SK-N-SH (cell line): ENCODE measurements at regions not wholly inside any gene's neighbourhood (a gene's known extent, or its start where the extent isn't known, plus 50 kb on each side); places are given as distances from the start of the nearest gene placed in this dataset.

Source experiments
- CTCF ChIA-PET: fragments of 300-600, 350-600 bp; formaldehyde crosslinking; extraction: SDS; loops from one replicate; lab custom pipeline; 2021; lab: Yijun Ruan, JAX
- POLR2A ChIA-PET: fragments of 350-600 bp; sonication (Branson Sonifier 250); formaldehyde crosslinking; extraction: SDS; loops from one replicate; lab custom pipeline; 2020; ENCODE audit warnings: antibody characterized with exemption, inconsistent platforms; lab: Yijun Ruan, JAX
- DNase-seq: peaks from one replicate; pipeline ENCODE4 v3.0.0; 2012
- H2AFZ ChIP-seq: fragments of 200-600 bp; sonication (generic); 2 replicates; pipeline ENCODE4 v1.8.1; 2016; ENCODE audit warnings: antibody characterized with exemption, mild to moderate bottlenecking, low read depth
- H3F3A ChIP-seq: fragments of 200-600 bp; sonication (generic); replicated peaks from 2 replicates; pipeline ENCODE3; 2016; ENCODE audit warnings: antibody characterized with exemption, mild to moderate bottlenecking; ENCODE audit not compliant: insufficient read depth
- H3K27ac ChIP-seq, 2 experiments: fragments of 200-500 bp in 1 of 2; fragments of 200-600 bp in 1 of 2; sonication (Bioruptor generic) in 1 of 2; sonication (generic), shearing (Covaris generic) in 1 of 2; 2 replicates each; pipeline versions ENCODE4 v1.5.1 to v1.6.1; 2014 to 2016; ENCODE audit warnings: low read depth in 2 of 2, inconsistent platforms in 1 of 2, low read length in 1 of 2, mild to moderate bottlenecking in 1 of 2, mixed read lengths in 1 of 2
- H3K27me3 ChIP-seq: fragments of 200-600 bp; sonication (generic), shearing (Covaris generic); 2 replicates; pipeline ENCODE4 v1.6.1; 2016; ENCODE audit warnings: mixed run types; ENCODE audit not compliant: insufficient read depth
- H3K36me3 ChIP-seq, 2 experiments: fragments of 200-500 bp in 1 of 2; fragments of 200-600 bp in 1 of 2; sonication (Bioruptor generic) in 1 of 2; sonication (generic) in 1 of 2; replicated peaks in 1 of 2; 2 replicates each; pipeline versions ENCODE3 to v1.5.1; 2014 to 2016; ENCODE audit warnings: low read length in 1 of 2, mild to moderate bottlenecking in 1 of 2; ENCODE audit not compliant: insufficient read depth in 2 of 2, control insufficient read depth in 1 of 2
- H3K4me1 ChIP-seq, 2 experiments: fragments of 200-500 bp in 1 of 2; fragments of 200-600 bp in 1 of 2; sonication (Bioruptor generic) in 1 of 2; sonication (generic), shearing (Covaris generic) in 1 of 2; 2 replicates each; pipeline versions ENCODE4 v1.5.1 to v1.6.1; 2014 to 2016; ENCODE audit warnings: low read depth in 1 of 2, low read length in 1 of 2, mixed run types in 1 of 2; ENCODE audit not compliant: insufficient read depth in 2 of 2, control insufficient read depth in 1 of 2
- H3K4me2 ChIP-seq: fragments of 200-600 bp; sonication (generic), shearing (Covaris generic); 2 replicates; pipeline ENCODE4 v1.6.1; 2017; ENCODE audit warnings: mixed run types
- H3K4me3 ChIP-seq, 2 experiments: fragments of 200-500 bp in 1 of 2; fragments of 200-600 bp in 1 of 2; sonication (Bioruptor generic) in 1 of 2; sonication (generic), shearing (Covaris generic) in 1 of 2; 2 replicates each; pipeline versions ENCODE4 v1.5.1 to v1.8.1; 2014 to 2016; ENCODE audit warnings: low read depth in 2 of 2, inconsistent platforms in 1 of 2, low read length in 1 of 2, mild to moderate bottlenecking in 1 of 2, mixed read lengths in 1 of 2, moderate library complexity in 1 of 2
- H3K79me2 ChIP-seq: fragments of 200-600 bp; sonication (generic); 2 replicates; pipeline ENCODE4 v1.8.1; 2017; ENCODE audit warnings: mild to moderate bottlenecking; ENCODE audit not compliant: insufficient read depth
- H3K9ac ChIP-seq: fragments of 200-600 bp; sonication (generic); 2 replicates; pipeline ENCODE4 v1.6.1; 2017; ENCODE audit warnings: mixed run types
- H3K9me2 ChIP-seq: fragments of 200-600 bp; sonication (generic); 2 replicates; pipeline ENCODE4 v1.6.1; 2017; ENCODE audit warnings: mixed run types
- H3K9me3 ChIP-seq: fragments of 200-600 bp; sonication (generic); 2 replicates; pipeline ENCODE4 v1.6.1; 2017; ENCODE audit warnings: mixed run types, mild to moderate bottlenecking, moderate library complexity
- H4K20me1 ChIP-seq: fragments of 200-600 bp; sonication (generic); 2 replicates; pipeline ENCODE4 v1.6.1; 2017; ENCODE audit warnings: mild to moderate bottlenecking, mixed run types; ENCODE audit not compliant: insufficient read depth
- ELF1 ChIP-seq: IDR thresholded peaks from 2 replicates; pipeline ENCODE4 v1.4.0; 2012
- GATA2 ChIP-seq: sonication (generic); formaldehyde crosslinking; IDR thresholded peaks from 2 replicates; pipeline ENCODE4 v1.5.0; 2020; ENCODE audit warnings: mild to moderate bottlenecking, missing genetic modification reagents
- JUND ChIP-seq: IDR thresholded peaks from 2 replicates; pipeline ENCODE4 v1.4.0; 2012
- NFIC ChIP-seq: IDR thresholded peaks from 2 replicates; pipeline ENCODE4 v1.4.0; 2012; ENCODE audit warnings: borderline replicate concordance
- RAD21 ChIP-seq: IDR thresholded peaks from 2 replicates; pipeline ENCODE4 v1.6.1; 2012; ENCODE audit warnings: mild to moderate bottlenecking, low read length
- RFX5 ChIP-seq: IDR thresholded peaks from 2 replicates; pipeline ENCODE4 v1.6.1; 2012; ENCODE audit warnings: mild to moderate bottlenecking, improper control_type of control experiment, low read length
- RXRA ChIP-seq: IDR thresholded peaks from 2 replicates; pipeline ENCODE4 v1.4.0; 2012; ENCODE audit warnings: low read depth, mild to moderate bottlenecking, borderline replicate concordance
- SIN3A ChIP-seq: IDR thresholded peaks from 2 replicates; pipeline ENCODE4 v1.6.1; 2012; ENCODE audit warnings: low read depth, mild to moderate bottlenecking, low read length, moderate library complexity, borderline replicate concordance
- TAF1 ChIP-seq: IDR thresholded peaks from 2 replicates; pipeline ENCODE4 v1.6.1; 2012; ENCODE audit warnings: low read depth, mild to moderate bottlenecking, low read length, moderate library complexity, borderline replicate concordance
- WGBS: methylation state at CpG from one replicate; pipeline ENCODE4 v1.1.6; 2017; ENCODE audit warnings: low lambda C conversion rate; 5-methylcytosine and 5-hydroxymethylcytosine counted together
- TF ChIP-seq, protein P1 (sequence below): IDR thresholded peaks from 2 replicates; pipeline ENCODE4 v1.6.1; 2012; ENCODE audit warnings: mild to moderate bottlenecking, low read depth, low read length, moderate library complexity
- TF ChIP-seq, protein P2 (sequence below): IDR thresholded peaks from 2 replicates; pipeline ENCODE4 v1.4.0; 2012; ENCODE audit warnings: low read depth
- TF ChIP-seq, protein P3 (sequence below): IDR thresholded peaks from 2 replicates; pipeline ENCODE4; 2012

DNA sequence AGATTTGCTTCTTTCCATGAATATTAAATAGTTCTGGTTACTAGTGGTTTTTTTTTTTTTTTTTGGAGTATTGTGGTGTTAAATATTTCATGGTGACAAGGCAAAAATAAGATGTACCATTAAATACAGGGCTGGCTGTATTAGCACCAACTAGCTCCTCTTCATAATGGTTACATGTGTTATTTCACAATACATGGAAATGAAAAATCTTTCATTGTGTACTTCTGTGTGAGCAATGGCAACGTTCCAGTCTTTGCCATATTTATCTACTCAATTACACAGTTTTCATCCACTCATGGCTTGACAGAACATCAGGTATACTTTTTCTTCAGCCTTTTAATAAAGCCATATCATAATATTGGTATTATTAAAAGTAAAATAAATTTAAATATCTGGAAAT lies 394.7 kb upstream of the GRM3 start:
- TF ChIP-seq, protein P1, sequence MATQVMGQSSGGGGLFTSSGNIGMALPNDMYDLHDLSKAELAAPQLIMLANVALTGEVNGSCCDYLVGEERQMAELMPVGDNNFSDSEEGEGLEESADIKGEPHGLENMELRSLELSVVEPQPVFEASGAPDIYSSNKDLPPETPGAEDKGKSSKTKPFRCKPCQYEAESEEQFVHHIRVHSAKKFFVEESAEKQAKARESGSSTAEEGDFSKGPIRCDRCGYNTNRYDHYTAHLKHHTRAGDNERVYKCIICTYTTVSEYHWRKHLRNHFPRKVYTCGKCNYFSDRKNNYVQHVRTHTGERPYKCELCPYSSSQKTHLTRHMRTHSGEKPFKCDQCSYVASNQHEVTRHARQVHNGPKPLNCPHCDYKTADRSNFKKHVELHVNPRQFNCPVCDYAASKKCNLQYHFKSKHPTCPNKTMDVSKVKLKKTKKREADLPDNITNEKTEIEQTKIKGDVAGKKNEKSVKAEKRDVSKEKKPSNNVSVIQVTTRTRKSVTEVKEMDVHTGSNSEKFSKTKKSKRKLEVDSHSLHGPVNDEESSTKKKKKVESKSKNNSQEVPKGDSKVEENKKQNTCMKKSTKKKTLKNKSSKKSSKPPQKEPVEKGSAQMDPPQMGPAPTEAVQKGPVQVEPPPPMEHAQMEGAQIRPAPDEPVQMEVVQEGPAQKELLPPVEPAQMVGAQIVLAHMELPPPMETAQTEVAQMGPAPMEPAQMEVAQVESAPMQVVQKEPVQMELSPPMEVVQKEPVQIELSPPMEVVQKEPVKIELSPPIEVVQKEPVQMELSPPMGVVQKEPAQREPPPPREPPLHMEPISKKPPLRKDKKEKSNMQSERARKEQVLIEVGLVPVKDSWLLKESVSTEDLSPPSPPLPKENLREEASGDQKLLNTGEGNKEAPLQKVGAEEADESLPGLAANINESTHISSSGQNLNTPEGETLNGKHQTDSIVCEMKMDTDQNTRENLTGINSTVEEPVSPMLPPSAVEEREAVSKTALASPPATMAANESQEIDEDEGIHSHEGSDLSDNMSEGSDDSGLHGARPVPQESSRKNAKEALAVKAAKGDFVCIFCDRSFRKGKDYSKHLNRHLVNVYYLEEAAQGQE, result no peak
- TF ChIP-seq SIN3A (no peak), TAF1 (no peak), JUND (no peak), NFIC (no peak), RAD21 (no peak), RXRA (no peak), ELF1 (no peak)
- TF ChIP-seq, protein P2, sequence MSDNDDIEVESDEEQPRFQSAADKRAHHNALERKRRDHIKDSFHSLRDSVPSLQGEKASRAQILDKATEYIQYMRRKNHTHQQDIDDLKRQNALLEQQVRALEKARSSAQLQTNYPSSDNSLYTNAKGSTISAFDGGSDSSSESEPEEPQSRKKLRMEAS, result no peak
- WGBS, result 4% methylated on average over 1 of the region's 1 CpG
- H2AFZ ChIP-seq, result no peak overlapping the region
- H3K4me3 ChIP-seq, result no peak overlapping the region
- no peak for DNase-seq
- ChIA-PET CTCF (no interaction called here), POLR2A (no interaction called here)
- no peak overlapping the region for H3K27ac ChIP-seq
- no peak overlapping the region for H3K4me2 ChIP-seq
- no peaks in the 10 kb centered on the region for H3K79me2 ChIP-seq
- no peak overlapping the region for H3K9ac ChIP-seq
- no peaks in the 10 kb centered on the region for H3K27me3 ChIP-seq
- no peaks in the 10 kb centered on the region for H4K20me1 ChIP-seq
- no peaks in the 10 kb centered on the region for H3F3A ChIP-seq
- H3K4me1 ChIP-seq, result no peaks in the 10 kb centered on the region
- no peaks in the 10 kb centered on the region for H3K9me3 ChIP-seq
- no peaks in the 10 kb centered on the region for H3K36me3 ChIP-seq
- no peaks in the 10 kb centered on the region for H3K9me2 ChIP-seq

DNA sequence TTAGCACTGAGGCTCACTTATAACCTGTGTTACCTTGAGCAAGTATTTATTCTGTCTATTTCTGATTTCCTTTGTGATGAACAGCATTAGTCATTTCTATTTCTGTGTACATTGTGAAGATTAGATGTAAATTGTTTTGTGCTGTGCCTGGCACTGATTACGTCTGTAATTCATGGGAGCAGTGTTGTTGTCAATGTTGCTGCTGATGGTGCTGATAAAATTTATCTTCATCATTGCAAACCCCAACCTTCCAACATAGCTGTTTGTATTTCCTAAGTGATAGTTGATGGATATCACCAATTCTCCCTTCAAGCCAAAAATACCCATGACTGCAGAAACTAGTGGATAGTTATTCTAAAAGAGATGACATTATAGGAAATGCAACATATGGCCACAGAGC lies 400.5 kb upstream of the GRM3 start:
- Histone ChIP-seq H3K27me3 (no peaks in the 10 kb centered on the region), H3K9me2 (no peaks in the 10 kb centered on the region), H4K20me1 (no peaks in the 10 kb centered on the region), H3K79me2 (no peaks in the 10 kb centered on the region), H3K4me3 (no peak overlapping the region; a peak in 1 of 4 replicates), H3K4me2 (no peak overlapping the region), H3K9ac (no peak overlapping the region), H2AFZ (no peak overlapping the region), H3K36me3 (no peaks in the 10 kb centered on the region), H3K4me1 (no peaks in the 10 kb centered on the region; a peak in 1 of 4 replicates), H3K9me3 (no peaks in the 10 kb centered on the region), H3F3A (no peaks in the 10 kb centered on the region), H3K27ac (no peak overlapping the region)
- ChIA-PET CTCF (interaction anchor here (0.7 kb wide), 1 partner anchor 15 kb away, joined by 3 read pairs; no protein-coding TSS in a partner anchor), POLR2A (no interaction called here)
- TF ChIP-seq GATA2 (peak; percentile 58), NFIC (no peak), RFX5 (no peak)
- TF ChIP-seq, protein P3, sequence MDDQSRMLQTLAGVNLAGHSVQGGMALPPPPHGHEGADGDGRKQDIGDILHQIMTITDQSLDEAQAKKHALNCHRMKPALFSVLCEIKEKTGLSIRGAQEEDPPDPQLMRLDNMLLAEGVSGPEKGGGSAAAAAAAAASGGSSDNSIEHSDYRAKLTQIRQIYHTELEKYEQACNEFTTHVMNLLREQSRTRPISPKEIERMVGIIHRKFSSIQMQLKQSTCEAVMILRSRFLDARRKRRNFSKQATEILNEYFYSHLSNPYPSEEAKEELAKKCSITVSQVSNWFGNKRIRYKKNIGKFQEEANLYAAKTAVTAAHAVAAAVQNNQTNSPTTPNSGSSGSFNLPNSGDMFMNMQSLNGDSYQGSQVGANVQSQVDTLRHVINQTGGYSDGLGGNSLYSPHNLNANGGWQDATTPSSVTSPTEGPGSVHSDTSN, result no peak
- DNase-seq, result no peak
- 3% methylated on average over 1 of the region's 1 CpG for WGBS
